Choroid plexus epithelial cell (primary cell): ENCODE measurements at regions not wholly inside any gene's neighbourhood (a gene's known extent, or its start where the extent isn't known, plus 50 kb on each side); places are given as distances from the start of the nearest gene placed in this dataset.
A peak's percentile ranks its signal among the peaks of the same experiment; 100 is the strongest.

Source experiments
- DNase-seq: peaks from one replicate; pipeline ENCODE4 v3.0.0-alpha.2; 2010; ENCODE audit warnings: low read depth
- H3K4me3 ChIP-seq: 2 replicates; pipeline ENCODE4 v1.5.1; 2011; ENCODE audit warnings: low read depth, mild to moderate bottlenecking, control low read depth, low read length, moderate library complexity
- TF ChIP-seq, protein P1 (sequence below): conservative IDR thresholded peaks from 2 replicates; pipeline ENCODE4 v1.5.1; 2011; ENCODE audit warnings: low read depth, mild to moderate bottlenecking, control low read depth, inconsistent platforms, low read length, moderate library complexity

DNA sequence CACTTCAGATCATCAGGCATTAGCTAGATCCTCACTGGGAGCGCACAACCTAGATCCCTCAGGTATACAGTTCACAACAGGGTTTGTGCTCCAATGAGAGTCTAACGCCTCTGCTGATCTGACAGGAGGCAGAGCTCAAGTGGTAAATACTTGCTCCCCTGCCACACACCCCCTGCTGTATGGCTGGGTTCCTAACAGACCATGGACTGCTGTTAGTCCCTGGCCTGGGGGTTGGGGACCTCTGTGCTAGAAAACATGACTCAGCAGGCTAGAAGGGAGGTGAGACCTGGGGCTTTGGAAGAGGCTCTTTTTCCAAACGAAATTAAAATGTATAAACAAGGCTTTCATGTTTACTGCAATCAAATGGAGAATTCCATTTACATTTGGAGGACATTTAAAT is 691.1 kb downstream of the FLRT2 start:
- no peak overlapping the region for H3K4me3 ChIP-seq
- no peak for DNase-seq

DNA sequence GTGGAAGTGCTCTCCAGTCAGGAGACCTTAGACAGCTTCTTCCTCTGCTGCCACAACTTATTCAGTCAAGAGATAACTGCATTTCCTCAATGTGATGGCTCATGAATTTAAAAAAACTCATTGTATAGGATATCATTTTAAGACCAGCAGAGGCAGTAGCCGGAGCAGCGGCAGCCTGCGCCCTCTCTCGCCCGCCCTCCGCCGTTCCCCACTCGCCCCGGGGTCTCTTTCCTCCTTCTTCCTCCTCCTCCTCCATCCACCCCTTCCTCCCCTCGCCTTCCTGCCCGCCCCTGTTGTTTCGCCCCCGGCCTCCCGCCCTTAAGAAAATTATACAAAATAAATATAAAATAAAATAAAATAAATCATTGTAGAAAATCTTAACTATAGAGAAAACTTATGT is 687.6 kb downstream of the FLRT2 start:
- TF ChIP-seq, protein P1, sequence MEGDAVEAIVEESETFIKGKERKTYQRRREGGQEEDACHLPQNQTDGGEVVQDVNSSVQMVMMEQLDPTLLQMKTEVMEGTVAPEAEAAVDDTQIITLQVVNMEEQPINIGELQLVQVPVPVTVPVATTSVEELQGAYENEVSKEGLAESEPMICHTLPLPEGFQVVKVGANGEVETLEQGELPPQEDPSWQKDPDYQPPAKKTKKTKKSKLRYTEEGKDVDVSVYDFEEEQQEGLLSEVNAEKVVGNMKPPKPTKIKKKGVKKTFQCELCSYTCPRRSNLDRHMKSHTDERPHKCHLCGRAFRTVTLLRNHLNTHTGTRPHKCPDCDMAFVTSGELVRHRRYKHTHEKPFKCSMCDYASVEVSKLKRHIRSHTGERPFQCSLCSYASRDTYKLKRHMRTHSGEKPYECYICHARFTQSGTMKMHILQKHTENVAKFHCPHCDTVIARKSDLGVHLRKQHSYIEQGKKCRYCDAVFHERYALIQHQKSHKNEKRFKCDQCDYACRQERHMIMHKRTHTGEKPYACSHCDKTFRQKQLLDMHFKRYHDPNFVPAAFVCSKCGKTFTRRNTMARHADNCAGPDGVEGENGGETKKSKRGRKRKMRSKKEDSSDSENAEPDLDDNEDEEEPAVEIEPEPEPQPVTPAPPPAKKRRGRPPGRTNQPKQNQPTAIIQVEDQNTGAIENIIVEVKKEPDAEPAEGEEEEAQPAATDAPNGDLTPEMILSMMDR: no peak
- DNase-seq: no peak
- no peak overlapping the region for H3K4me3 ChIP-seq

More for the DNA sequence above, 691.1 kb downstream of the FLRT2 start:
- TF ChIP-seq, protein P1: no peak

DNA sequence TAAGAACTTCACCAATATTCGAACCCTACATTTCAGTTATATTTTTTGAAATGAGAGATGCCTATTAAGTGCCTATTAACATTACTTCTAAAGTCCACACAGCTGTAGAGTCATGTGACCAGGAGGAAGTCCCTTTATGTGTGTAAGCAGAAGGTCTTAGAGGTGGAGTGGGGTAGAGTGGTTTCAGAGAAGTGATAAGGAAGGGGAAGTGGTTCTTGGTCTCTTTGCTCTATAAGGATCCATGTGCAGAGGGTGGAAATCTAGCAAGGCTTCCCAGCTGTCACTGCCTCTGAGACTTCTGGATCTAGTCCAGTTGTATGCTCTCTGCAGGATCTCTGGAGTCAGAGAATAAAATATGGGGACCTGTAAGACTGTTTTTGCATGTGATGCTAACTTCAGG is 673.9 kb downstream of the FLRT2 start:
- no peak for DNase-seq
- TF ChIP-seq, protein P1: no peak
- H3K4me3 ChIP-seq: no peak overlapping the region

DNA sequence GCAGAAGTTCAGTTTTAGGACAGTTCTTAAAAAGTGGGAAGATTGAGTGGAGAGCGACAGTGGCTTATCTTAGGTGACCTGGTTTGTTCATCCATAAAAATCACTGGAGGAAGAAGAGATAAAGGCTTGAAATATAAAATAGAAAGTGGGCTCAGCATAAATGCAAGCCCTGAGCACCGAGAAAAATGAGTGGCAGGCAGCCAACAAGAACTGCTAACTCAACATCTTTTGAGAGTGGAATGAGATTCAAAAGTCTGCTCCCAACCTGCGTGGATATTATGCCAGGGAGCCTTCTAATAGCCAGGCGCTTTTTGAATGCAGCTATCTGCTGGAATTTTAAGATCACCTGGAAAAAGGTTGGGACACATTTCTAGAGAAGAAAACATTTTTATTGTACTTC is 666.5 kb downstream of the FLRT2 start:
- TF ChIP-seq, protein P1: no peak
- DNase-seq: peak; percentile 14

DNA sequence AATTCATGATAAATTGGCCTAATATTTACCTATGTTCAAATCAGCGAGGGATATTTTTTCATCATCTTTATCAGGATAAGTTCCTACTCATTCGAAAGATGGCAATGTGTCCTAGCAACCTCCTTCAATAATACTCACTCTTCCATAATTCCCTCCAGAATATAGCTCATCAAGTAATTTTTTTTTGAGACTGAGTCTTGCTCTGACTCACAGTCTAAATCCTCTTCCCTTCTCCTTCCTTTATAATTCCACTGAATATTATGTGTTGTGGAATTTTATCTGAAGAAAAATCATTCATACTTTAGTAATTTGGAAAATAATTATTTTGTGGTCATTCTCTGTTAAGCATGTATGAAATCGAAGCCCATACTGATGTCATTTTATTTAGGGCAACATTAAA is 663.8 kb downstream of the FLRT2 start:
- DNase-seq: no peak
- TF ChIP-seq, protein P1: no peak
- H3K4me3 ChIP-seq: no peak overlapping the region

More for the DNA sequence above, 666.5 kb downstream of the FLRT2 start:
- no peak overlapping the region for H3K4me3 ChIP-seq

DNA sequence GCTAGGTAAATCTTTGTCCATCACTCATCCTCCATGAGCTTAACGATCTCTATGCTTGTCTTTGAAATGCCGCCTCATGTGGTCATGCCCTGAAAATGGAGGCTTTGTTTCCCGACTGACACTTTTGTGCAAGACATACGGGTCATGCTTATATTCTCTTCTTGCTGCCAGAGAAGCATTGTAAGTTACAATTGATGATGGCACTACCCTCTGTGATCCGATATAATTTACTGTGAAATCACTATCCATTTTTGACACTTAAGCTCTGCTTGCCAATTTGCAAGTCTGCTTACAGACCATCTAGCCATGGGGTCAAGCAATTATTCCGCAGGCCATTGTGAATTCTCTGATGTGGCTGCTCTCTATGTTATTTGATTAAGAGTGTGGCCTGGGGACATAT is 650.0 kb downstream of the FLRT2 start:
- no peak for DNase-seq
- H3K4me3 ChIP-seq: no peak overlapping the region
- TF ChIP-seq, protein P1: no peak

DNA sequence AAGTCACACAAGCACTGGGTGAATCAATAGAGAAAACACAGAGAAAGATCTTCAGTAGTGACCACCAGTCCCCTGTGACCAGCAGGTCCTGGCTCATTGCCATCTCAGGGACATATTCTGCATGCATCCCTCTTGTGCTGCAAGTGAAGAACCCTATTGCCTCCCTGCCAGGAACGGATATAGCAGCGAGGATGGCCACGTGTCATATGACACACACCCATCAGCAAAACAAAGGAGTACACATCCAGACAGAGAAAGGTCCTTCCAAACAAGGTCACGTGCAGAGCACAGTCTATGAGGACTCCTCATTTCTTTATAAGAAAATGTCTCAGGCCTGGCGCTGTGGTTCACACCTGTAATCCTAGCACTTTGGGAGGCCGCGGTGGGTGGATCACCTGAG is 638.4 kb downstream of the FLRT2 start:
- DNase-seq: no peak
- TF ChIP-seq, protein P1: no peak

More for the DNA sequence above, 638.4 kb downstream of the FLRT2 start:
- H3K4me3 ChIP-seq: no peak overlapping the region
